ENCODE measurements at regions not wholly inside any gene's neighbourhood (a gene's known extent, or its start where the extent isn't known, plus 50 kb on each side); places are given as distances from the start of the nearest gene placed in this dataset.

- no peak for DNase-seq (ENCODE audit: low spot score)
Observed at GRCh38 chr1:98034505-98034904, 113.7 kb upstream of the DPYD start.

GRCh38 chr1:98032958-98033357 is 112.1 kb upstream of the DPYD start:
- DNase-seq (ENCODE audit: low spot score): no peak

DNA sequence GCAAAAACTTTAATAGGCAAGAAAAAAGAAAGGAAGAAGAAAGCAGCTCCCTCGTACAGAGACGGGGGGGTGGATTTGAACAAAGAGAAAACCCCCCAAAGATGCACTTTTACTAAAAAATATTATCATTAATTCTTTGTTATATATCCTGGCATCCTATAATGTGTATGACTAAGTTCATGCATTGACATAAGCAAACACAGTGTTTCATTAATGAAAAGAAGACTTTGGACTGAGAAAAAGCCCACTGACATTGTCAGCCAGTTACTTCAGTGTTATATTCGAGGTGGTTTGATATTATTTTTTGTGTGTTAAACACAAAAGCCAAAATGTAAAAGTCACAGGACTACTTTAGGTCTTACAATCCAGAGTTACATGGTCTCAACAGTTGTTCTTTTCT is 110.1 kb upstream of the DPYD start:
- DNase-seq (ENCODE audit: low spot score): no peak

- DNase-seq (ENCODE audit: low spot score): no peak
Observed at GRCh38 chr1:98030483-98030882, 109.6 kb upstream of the DPYD start.

DNA sequence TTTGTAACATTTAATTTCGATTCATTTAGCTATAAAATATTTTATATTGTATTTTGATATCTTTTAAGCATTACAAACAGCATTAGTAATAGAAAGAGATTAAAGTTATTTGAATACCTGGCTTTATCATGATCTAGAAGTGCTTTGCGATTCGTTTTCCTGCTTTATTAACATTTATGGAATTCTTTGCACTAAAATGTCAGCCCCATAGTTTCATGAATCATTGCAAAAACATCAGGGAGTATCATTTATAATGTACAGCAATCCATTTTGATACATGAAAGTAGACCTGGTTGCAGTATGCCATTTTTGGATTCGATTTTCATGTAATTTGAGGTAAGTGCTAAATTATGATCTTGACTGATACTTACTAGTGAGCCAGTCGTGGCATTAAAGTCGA is 108.0 kb upstream of the DPYD start:
- DNase-seq (ENCODE audit: low spot score): no peak

- no peak for DNase-seq (ENCODE audit: low spot score)
Observed at GRCh38 chr1:98027103-98027705, 106.4 kb upstream of the DPYD start.

- no peak for DNase-seq (ENCODE audit: low spot score)
Observed at GRCh38 chr1:98025858-98026257, 105.0 kb upstream of the DPYD start.

DNA sequence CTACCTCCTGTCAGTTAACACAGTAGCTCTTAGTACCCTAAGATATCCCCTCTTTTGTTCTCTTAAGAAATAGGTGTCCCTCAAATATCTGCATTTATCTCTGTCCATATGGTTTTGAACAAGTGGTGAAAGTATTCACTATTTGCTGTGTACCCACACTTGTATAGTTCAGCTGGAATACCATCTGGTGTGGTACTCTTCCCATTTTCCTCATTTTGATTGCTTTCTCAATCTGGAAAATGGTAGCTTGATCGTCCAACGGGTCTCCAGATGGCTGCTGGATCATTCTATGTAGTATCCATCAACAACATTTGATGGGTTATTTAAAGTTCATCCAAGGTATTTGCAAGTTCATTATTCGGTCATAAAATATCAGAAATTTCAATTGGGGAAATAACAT is 100.3 kb upstream of the DPYD start:
- DNase-seq (ENCODE audit: low spot score): no peak

DNA sequence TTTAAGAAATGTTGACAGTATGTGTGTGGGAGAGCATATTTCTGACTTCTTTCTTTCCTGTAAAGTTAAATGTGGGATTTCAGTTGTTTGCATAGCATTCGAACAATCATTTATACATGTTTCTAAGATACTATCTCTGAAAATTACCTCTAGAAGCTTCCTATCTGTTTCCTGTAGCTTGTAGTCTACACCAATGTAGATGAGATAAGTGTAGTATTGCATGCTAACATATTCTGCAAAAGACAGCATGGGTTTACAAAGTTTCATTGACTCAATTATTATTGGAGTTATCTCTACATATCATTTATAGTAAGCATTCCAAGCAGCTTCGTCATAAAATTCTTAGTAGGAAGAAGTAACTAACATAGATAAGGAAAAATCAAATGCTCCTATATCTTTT is 98.9 kb upstream of the DPYD start:
- no peak for DNase-seq (ENCODE audit: low spot score)

GRCh38 chr1:98018074-98018473 is 97.2 kb upstream of the DPYD start:
- DNase-seq (ENCODE audit: low spot score): no peak

- DNase-seq (ENCODE audit: low spot score): no peak
Observed at GRCh38 chr1:98017184-98017583, 96.3 kb upstream of the DPYD start.

DNA sequence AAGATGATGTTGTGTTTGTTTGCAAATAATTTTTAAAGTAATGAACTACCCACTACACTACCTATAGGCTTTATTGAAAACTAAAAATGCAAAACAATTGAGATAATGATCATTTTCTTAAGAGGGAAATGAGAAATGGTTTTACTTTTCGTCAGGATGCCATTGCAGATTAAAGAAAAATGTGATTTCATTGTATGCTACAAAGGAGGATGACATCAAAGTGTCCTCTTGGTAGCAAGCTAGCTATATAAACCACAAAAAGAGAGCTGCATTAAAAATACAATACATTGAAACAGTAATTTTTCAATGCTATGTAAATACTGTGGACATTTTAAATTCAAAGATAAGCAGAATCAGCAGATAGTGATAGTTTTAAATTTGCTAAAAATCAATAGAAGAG is 87.5 kb upstream of the DPYD start:
- DNase-seq (ENCODE audit: low spot score): no peak

GRCh38 chr1:98005326-98006010 is 84.6 kb upstream of the DPYD start:
- DNase-seq (ENCODE audit: low spot score): no peak

DNA sequence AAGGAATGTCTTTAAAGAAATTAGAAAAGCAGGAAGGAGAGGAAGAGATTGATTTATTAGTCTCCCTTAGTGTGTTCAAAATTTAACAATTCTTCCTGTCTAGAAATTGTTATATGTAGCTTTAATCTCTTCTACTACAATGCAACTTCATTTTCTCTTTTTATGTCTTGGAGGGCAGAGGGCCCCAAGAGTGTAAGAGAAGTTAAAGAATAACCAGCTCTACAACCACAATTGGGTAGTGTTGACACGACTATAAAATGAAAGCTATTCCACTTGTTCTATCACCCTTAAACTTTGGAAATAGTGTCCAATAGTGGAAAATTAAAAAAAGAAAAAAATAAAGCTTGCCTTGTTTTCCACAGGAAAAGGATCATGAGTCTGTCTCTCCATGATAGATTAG is 82.6 kb upstream of the DPYD start:
- no peak for DNase-seq (ENCODE audit: low spot score)

- no peak for DNase-seq (ENCODE audit: low spot score)
Observed at GRCh38 chr1:98002288-98002687, 81.5 kb upstream of the DPYD start.

DNA sequence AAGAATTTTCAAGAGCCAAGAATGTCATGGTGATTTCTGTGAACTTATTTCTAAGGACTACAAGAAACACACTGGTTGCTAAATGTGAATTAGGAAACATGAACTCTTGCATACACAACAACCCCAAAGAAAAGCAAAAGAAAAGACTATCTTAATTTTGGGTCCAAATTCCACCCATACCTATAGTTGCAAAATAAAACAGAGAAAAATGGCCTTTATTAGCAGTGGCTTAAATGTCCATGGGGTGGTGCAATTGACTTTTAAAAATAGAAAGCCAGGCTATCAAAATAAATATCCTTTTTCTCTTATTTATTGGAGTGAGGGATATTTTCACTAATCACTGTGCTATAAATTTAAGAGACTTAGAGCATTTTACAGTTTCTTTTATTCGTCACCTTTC is 80.9 kb upstream of the DPYD start:
- no peak for DNase-seq (ENCODE audit: low spot score)

- no peak for DNase-seq (ENCODE audit: low spot score)
Observed at GRCh38 chr1:97999320-97999719, 78.5 kb upstream of the DPYD start.

- DNase-seq (ENCODE audit: low spot score): peak; percentile 40
Observed at GRCh38 chr1:97996880-97997279, 76.0 kb upstream of the DPYD start.

- no peak for DNase-seq (ENCODE audit: low spot score)
Observed at GRCh38 chr1:97989094-97989680, 68.4 kb upstream of the DPYD start.

DNA sequence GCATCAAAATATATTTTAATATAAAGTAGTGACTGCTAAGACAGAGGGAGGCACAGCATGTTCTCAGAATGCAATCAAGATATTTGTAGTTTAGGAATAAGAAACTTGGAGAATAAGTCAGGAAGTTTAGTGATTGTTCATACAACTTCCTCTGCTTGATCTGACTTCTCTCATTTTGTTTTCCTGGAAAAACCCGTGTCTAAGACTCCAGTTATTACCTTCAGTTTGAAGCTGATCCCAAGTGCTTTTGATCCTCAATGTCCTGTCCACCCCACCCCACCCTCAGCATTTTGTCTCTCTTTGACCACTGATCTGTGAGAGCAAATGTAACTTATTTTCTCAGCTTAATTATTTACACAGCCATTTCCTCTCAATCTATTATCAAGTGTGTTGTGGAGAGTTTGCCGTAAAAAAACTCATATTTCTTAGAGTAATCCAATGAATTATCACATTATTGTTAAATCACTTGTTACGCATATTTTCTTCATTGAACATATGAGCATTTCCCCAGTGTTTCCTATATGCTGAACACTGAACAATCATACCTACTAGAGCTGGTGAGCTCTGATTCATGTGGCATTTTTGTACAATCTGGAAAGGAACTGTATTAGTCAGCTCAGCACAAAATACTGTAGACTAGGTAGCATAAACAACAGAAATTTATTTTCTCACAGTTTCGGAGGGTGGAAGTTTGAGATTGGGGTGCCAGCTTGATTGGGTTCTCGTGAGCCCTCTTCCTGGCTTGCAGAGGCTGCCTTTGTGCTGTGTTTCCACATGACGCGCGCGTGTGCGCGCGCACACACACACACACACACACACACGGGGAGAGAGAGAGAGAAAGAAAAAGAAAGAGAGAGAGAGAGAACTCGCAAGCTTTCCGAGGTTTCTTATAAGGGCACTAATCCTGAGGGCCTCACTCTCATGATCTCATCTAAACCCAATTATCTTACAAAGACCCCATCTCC is 65.5 kb upstream of the DPYD start:
- no peak for DNase-seq (ENCODE audit: low spot score)

DNA sequence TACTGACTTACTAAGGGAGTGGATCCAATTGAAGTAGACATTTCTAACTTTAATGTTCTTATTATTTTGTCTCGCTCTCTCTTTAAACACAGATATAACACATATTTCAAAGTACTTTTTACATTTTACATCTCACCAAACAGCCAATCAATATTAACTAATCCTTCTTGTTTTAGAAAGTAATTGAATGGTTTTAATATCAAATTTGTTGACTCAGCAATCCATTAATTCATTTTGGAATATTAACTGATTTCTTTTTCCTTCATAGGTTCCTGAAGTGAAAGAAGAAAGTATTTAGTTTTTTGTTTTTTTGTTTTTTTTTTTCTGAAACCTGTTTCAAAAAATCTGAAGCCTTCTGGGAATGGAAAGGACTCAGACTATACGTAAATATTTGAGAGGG is 62.3 kb upstream of the DPYD start:
- DNase-seq (ENCODE audit: low spot score): no peak

DNA sequence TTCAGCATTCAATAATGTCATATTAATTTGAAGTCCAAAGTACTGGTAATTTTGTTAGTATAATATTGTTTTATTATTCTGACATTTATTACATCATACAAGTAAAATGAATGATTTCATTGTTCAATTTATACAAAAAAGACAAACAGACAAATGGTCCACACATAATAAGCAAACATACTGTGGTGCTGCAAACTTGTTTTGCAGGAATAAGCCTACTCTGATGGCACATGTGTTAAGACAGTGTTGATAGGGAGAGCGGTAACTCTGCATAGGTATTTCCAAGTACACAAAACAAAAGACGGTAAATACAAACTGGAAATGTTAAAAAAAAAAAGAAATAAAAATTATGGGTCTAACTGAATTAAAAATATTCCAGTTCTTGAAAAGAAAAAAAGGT is 59.7 kb upstream of the DPYD start:
- DNase-seq (ENCODE audit: low spot score): peak; percentile 20

DNA sequence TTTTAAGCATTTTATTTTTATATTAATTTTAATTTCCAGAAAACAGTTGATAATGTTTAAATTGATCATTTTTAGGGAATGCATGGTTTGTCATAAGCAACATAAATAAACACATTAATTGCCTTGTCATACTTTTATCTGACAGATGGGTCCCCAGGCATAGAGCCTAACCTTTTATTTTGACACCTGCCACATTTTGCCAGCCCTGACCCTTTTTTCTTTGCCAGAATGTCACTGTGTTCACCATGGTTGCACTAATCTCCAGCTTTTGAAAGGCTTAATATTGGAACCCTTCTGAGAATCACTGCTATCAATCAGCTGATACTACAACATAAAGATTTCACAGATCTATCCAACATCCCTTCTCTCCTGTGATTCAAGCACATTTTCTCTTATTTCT is 56.0 kb upstream of the DPYD start:
- DNase-seq (ENCODE audit: low spot score): no peak
